KOPT-K1 (cell line): ENCODE measurements at regions not wholly inside any gene's neighbourhood (a gene's known extent, or its start where the extent isn't known, plus 50 kb on each side); places are given as distances from the start of the nearest gene placed in this dataset.

ENCODE experiments used
- H3K27ac ChIP-seq: fragments of 200-600 bp; sonication (generic); 2 replicates; pipeline ENCODE4 v1.5.1; 2016; ENCODE audit warnings: antibody characterized with exemption, mild to moderate bottlenecking, low read depth, low read length; ENCODE audit not compliant: poor library complexity, severe bottlenecking
- H3K36me3 ChIP-seq: fragments of 200-600 bp; sonication (generic); 2 replicates; pipeline ENCODE4 v1.5.1; 2017; ENCODE audit warnings: antibody characterized with exemption, mild to moderate bottlenecking, low read length, moderate library complexity; ENCODE audit not compliant: insufficient read depth
- H3K9me3 ChIP-seq: fragments of 200-600 bp; sonication (generic); 2 replicates; pipeline ENCODE4 v1.5.1; 2017; ENCODE audit warnings: antibody characterized with exemption, low read length, mild to moderate bottlenecking; ENCODE audit not compliant: insufficient read depth, poor library complexity, severe bottlenecking

DNA sequence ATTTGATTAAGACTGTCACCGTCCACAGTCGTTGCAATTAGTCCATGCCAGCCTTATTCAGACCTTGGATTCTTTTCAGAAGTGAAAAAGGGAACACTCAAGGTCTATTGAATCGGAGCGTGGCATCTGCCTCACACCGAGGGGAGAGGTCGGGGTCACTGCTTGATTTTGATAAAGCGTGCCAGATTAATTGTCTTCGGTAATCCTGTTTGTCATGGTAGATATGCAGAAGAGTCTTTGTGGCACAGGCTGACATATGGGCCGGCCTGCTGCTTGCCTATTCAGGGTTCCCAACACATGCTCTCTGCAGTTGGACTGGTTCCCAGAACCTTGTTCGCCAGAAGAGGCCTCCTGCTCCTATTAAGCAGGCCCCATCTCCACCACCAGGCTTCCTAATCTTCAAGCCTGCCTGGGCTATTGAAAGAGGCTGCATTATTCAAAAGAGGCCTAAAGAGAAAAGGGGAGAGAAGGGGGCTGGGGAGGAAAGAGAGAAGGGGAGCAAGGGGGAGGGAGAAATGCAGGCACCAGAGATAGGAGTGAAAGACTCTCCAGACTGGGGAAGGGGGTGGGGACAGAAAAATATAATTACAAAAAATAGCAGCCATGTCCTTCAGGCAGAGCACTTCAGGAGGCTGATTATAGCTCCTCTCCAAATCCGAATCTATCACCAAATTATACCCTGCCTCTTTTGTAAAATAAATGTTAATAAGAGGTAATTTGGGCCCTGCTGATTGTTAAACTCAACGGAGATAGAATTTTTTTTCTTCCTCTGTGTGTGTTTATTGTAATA is 611.3 kb downstream of the HDGFL1 start:
- Histone ChIP-seq H3K9me3 (no peaks in the 10 kb centered on the region), H3K36me3 (no peaks in the 10 kb centered on the region), H3K27ac (no peak overlapping the region)

DNA sequence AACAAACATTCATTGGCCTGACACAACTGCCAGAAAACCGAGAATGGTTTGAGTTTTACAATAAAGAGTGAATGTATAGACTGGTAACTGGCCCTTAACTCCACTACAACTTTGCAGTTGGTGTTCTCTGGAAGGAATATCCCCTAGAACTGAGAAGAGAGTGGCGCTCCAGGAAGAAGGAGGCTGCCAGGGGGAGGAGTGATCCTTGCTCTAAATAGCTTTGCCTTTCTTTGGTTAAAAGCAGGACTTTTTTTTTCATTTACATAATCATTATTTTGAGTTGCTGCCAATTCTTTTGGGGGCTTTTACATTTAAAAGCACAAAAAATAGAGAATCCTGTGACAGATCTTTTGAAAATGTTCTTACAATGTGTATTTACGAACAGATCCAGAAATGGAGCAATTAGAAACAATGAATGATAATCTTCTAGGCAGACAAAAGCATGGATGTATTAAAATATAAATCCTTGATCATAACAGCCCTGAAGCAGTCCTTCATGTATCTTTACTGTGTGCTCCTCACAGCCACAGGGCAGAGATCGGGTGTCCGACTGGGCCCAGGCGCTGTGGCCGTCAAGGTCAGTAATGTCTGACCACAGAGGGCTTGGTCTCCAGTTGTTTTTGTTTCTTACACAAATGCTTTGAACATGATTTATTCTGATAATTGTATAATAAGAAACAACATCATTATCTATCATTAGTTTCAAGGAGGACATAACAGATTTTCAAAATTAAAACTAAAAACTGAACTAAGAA is 612.2 kb downstream of the HDGFL1 start:
- Histone ChIP-seq H3K9me3 (no peaks in the 10 kb centered on the region), H3K36me3 (no peaks in the 10 kb centered on the region), H3K27ac (no peak overlapping the region)

GRCh38 chr6:23183846-23184245 is 614.5 kb downstream of the HDGFL1 start:
- no peaks in the 10 kb centered on the region for H3K36me3 ChIP-seq
- H3K9me3 ChIP-seq: no peaks in the 10 kb centered on the region
- no peak overlapping the region for H3K27ac ChIP-seq

DNA sequence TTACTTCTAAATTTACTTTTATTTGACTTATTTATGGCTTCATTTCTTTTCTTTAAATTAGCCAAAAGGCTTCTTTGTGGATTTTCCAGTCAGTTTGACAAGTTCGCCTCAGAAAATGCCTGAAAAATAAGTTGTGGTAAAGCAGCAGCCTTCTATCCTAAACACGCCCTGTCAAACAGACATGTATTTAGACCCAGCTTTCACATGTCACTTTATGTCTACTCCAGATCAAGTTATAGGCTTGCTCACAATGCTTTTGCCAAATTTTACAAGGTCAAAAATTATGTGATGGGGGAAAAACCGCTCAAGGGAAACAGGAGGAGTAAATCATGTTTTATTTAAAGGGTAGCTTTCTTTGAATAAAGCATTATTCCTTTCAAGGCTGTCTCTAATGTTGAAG is 615.0 kb downstream of the HDGFL1 start:
- Histone ChIP-seq H3K36me3 (no peaks in the 10 kb centered on the region), H3K9me3 (no peaks in the 10 kb centered on the region), H3K27ac (no peak overlapping the region)

- H3K9me3 ChIP-seq: no peaks in the 10 kb centered on the region
- no peak overlapping the region for H3K27ac ChIP-seq
- no peaks in the 10 kb centered on the region for H3K36me3 ChIP-seq
These were observed 626.1 kb downstream of the HDGFL1 start for GRCh38 chr6:23195487-23195886.

GRCh38 chr6:23199541-23199940 is 630.2 kb downstream of the HDGFL1 start:
- Histone ChIP-seq H3K36me3 (no peaks in the 10 kb centered on the region), H3K9me3 (no peaks in the 10 kb centered on the region), H3K27ac (no peak overlapping the region)

GRCh38 chr6:23200946-23201345 is 631.6 kb downstream of the HDGFL1 start:
- no peaks in the 10 kb centered on the region for H3K36me3 ChIP-seq
- no peaks in the 10 kb centered on the region for H3K9me3 ChIP-seq
- H3K27ac ChIP-seq: no peak overlapping the region

GRCh38 chr6:23202207-23202606 is 632.8 kb downstream of the HDGFL1 start:
- no peaks in the 10 kb centered on the region for H3K36me3 ChIP-seq
- no peak overlapping the region for H3K27ac ChIP-seq
- H3K9me3 ChIP-seq: no peaks in the 10 kb centered on the region

- no peaks in the 10 kb centered on the region for H3K36me3 ChIP-seq
- H3K27ac ChIP-seq: no peak overlapping the region
- H3K9me3 ChIP-seq: no peaks in the 10 kb centered on the region
These were observed 643.0 kb downstream of the HDGFL1 start for GRCh38 chr6:23212398-23212797.

DNA sequence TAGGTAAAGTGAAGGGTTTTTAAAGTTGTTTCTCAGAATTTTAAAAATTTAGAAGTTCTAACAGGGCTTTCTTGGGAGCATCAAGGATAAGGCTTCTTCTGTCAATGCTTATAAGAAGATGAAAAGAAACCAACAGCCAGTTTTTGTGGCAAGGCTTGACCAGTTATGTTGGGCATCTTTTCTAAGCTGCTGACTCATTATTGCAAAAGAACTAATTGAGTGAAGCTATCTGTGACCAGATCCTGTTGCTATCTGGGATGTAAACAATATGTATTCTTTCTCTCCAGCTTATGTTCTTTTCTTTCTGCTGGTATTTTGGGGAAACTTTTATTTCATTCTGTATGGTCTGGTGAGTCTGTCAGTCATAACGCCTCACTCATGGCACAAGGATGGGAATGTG is 643.8 kb downstream of the HDGFL1 start:
- no peaks in the 10 kb centered on the region for H3K9me3 ChIP-seq
- no peaks in the 10 kb centered on the region for H3K36me3 ChIP-seq
- no peak overlapping the region for H3K27ac ChIP-seq

GRCh38 chr6:23213651-23214050 is 644.3 kb downstream of the HDGFL1 start:
- no peak overlapping the region for H3K27ac ChIP-seq
- no peaks in the 10 kb centered on the region for H3K36me3 ChIP-seq
- no peaks in the 10 kb centered on the region for H3K9me3 ChIP-seq

- no peaks in the 10 kb centered on the region for H3K9me3 ChIP-seq
- H3K36me3 ChIP-seq: no peaks in the 10 kb centered on the region
- H3K27ac ChIP-seq: no peak overlapping the region
These were observed 649.4 kb downstream of the HDGFL1 start for GRCh38 chr6:23218751-23219150.

GRCh38 chr6:23222724-23223123 is 653.4 kb downstream of the HDGFL1 start:
- Histone ChIP-seq H3K27ac (no peak overlapping the region), H3K36me3 (no peaks in the 10 kb centered on the region), H3K9me3 (no peaks in the 10 kb centered on the region)

GRCh38 chr6:23224540-23224939 is 655.2 kb downstream of the HDGFL1 start:
- no peaks in the 10 kb centered on the region for H3K36me3 ChIP-seq
- no peak overlapping the region for H3K27ac ChIP-seq
- no peaks in the 10 kb centered on the region for H3K9me3 ChIP-seq

DNA sequence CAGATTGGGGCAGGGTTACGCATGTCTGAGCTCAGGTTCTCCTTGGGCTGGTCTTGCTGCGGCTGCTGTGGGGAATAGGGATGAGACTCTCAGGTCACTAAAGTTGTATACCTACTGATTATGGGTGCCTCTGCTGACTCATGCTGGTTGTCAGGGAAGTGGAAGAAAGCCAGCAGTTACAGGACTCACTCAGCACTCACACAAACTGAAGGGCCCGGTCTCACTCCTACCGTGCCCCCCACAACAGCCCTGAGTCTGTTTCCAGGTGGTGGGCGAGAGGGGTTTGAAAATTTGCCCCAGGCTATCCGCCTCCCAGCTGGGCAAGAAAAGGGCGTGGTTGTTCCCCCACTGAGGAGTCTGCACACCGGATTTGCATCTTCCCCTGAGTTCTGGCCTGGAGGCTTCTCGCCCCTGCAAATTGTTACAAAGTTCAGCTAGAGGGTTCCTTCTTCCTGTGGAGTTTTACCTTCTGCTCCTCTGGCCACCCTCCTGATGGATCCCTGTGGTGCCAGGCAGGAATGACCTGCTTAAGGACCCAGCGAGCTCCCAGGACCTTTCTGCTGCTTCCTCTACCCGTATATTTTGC is 659.2 kb downstream of the HDGFL1 start:
- Histone ChIP-seq H3K36me3 (no peaks in the 10 kb centered on the region), H3K9me3 (no peaks in the 10 kb centered on the region), H3K27ac (no peak overlapping the region)
